ENCODE measurements at regions not wholly inside any gene's neighbourhood (a gene's known extent, or its start where the extent isn't known, plus 50 kb on each side); places are given as distances from the start of the nearest gene placed in this dataset.

GRCh38 chr2:120851116-120851773 is 115.6 kb downstream of the GLI2 start:
- intact Hi-C loops (cut with micrococcal nuclease; ENCODE audit: unreplicated experiment): no loop called here
- POLR2A ChIA-PET: no interaction called here
- DNase-seq (ENCODE audit: low spot score): no peak

GRCh38 chr2:120852200-120852815 is 116.6 kb downstream of the GLI2 start:
- no peak for FAIRE-seq
- CTCF ChIA-PET (ENCODE audit: low intra/inter-chr PET ratio, low total read pairs): no interaction called here

More at GRCh38 chr2:120851116-120851773, 115.6 kb downstream of the GLI2 start:
- CTCF ChIA-PET (ENCODE audit: low intra/inter-chr PET ratio, low total read pairs): no interaction called here
- WGBS (ENCODE audit: low lambda C conversion rate): 0% methylated on average over 2 of the region's 3 CpGs
- Histone ChIP-seq H3K4me3 (replicated peaks in 1 of 3; ENCODE audit: insufficient read depth in 1 of 3, low read depth in 2 of 3, low read length in 3 of 3) (no peak overlapping the region), H3K27me3 (ENCODE audit: control insufficient read depth in 1 of 2, insufficient read depth in 2 of 2, low read length in 2 of 2) (peaks cover 3 to 72% of the 10 kb centered on the region in 2 experiments; a peak in 4 of 5 replicates), H3K9ac (ENCODE audit: insufficient read depth, low read depth, low read length) (no peak overlapping the region), H3K9me3 (ENCODE audit: low read length) (no peaks in the 10 kb centered on the region), H3K79me2 (ENCODE audit: insufficient read depth, low read length) (no peaks in the 10 kb centered on the region), H3K4me2 (ENCODE audit: low read depth, low read length) (no peak overlapping the region), H3K27ac (ENCODE audit: extremely low read length, insufficient read depth, low read length) (no peak overlapping the region), H4K20me1 (ENCODE audit: insufficient read depth, low read length) (no peaks in the 10 kb centered on the region), H2AFZ (ENCODE audit: low read length) (no peak overlapping the region), H3K36me3 (replicated peaks in 1 of 2; ENCODE audit: control insufficient read depth in 1 of 2, insufficient read depth in 2 of 2, low read length in 2 of 2) (no peaks in the 10 kb centered on the region), H3K4me1 (ENCODE audit: insufficient read depth, low read length) (no peaks in the 10 kb centered on the region)
- TF ChIP-seq CCDC6 (CRISPR knock-in tag; IDR thresholded peaks at IDR 0.05): no peak
- TF ChIP-seq KAT7 (CRISPR knock-in tag; IDR thresholded peaks at IDR 0.05; ENCODE audit: borderline replicate concordance): no peak
- TF ChIP-seq ARID2 (CRISPR knock-in tag; IDR thresholded peaks at IDR 0.05; ENCODE audit: borderline replicate concordance): no peak
- no peak for TF ChIP-seq ZBTB2 (CRISPR knock-in tag; IDR thresholded peaks at IDR 0.05; ENCODE audit: low read depth)
- no TSS peak for BruUV-seq (replicated peaks)
- ATAC-seq: no peak
- FAIRE-seq: no peak
- in situ Hi-C loops (cut with HindIII; ENCODE audit: extremely low pct_ligation_motif_present, low pct_unique_long_range_greater_than_20kb): no loop called here

More at GRCh38 chr2:120852200-120852815, 116.6 kb downstream of the GLI2 start:
- no peaks in the 10 kb centered on the region for H3K9me3 ChIP-seq (ENCODE audit: low read length)
- no peaks in the 10 kb centered on the region for H3K36me3 ChIP-seq (replicated peaks in 1 of 2; ENCODE audit: control insufficient read depth in 1 of 2, insufficient read depth in 2 of 2, low read length in 2 of 2)
- TF ChIP-seq, protein P1, sequence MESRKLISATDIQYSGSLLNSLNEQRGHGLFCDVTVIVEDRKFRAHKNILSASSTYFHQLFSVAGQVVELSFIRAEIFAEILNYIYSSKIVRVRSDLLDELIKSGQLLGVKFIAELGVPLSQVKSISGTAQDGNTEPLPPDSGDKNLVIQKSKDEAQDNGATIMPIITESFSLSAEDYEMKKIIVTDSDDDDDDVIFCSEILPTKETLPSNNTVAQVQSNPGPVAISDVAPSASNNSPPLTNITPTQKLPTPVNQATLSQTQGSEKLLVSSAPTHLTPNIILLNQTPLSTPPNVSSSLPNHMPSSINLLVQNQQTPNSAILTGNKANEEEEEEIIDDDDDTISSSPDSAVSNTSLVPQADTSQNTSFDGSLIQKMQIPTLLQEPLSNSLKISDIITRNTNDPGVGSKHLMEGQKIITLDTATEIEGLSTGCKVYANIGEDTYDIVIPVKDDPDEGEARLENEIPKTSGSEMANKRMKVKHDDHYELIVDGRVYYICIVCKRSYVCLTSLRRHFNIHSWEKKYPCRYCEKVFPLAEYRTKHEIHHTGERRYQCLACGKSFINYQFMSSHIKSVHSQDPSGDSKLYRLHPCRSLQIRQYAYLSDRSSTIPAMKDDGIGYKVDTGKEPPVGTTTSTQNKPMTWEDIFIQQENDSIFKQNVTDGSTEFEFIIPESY (CRISPR knock-in tag; IDR thresholded peaks at IDR 0.05): no peak
- TF ChIP-seq NFIC (IDR thresholded peaks at IDR 0.05; ENCODE audit: low read length): no peak
- no peak for TF ChIP-seq GATAD2A (CRISPR knock-in tag; IDR thresholded peaks at IDR 0.05)
- no peak for TF ChIP-seq ZNF160 (CRISPR knock-in tag; IDR thresholded peaks at IDR 0.05)
- 40% methylated on average over 8 of the region's 12 CpGs for WGBS (ENCODE audit: low lambda C conversion rate)
- intact Hi-C loops (cut with micrococcal nuclease; ENCODE audit: unreplicated experiment): no loop called here
- no peaks in the 10 kb centered on the region for H3K79me2 ChIP-seq (ENCODE audit: insufficient read depth, low read length)
- H3K4me1 ChIP-seq (ENCODE audit: insufficient read depth, low read length): no peaks in the 10 kb centered on the region
- H2AFZ ChIP-seq (ENCODE audit: low read length): no peak overlapping the region
- no peaks in the 10 kb centered on the region for H4K20me1 ChIP-seq (ENCODE audit: insufficient read depth, low read length)
- H3K27ac ChIP-seq (ENCODE audit: extremely low read length, insufficient read depth, low read length): no peak overlapping the region
- peaks cover 3 to 71% of the 10 kb centered on the region in 2 experiments; a peak in 4 of 5 replicates for H3K27me3 ChIP-seq (ENCODE audit: control insufficient read depth in 1 of 2, insufficient read depth in 2 of 2, low read length in 2 of 2)
- H3K4me3 ChIP-seq (replicated peaks in 1 of 3; ENCODE audit: insufficient read depth in 1 of 3, low read depth in 2 of 3, low read length in 3 of 3): no peak overlapping the region
- DNase-seq (ENCODE audit: low spot score): no peak
- no peak for ATAC-seq
- in situ Hi-C loops (cut with HindIII; ENCODE audit: extremely low pct_ligation_motif_present, low pct_unique_long_range_greater_than_20kb): no loop called here
- no peak overlapping the region for H3K4me2 ChIP-seq (ENCODE audit: low read depth, low read length)
- H3K9ac ChIP-seq (ENCODE audit: insufficient read depth, low read depth, low read length): no peak overlapping the region
- POLR2A ChIA-PET: no interaction called here
- no TSS peak for BruUV-seq (replicated peaks)

All from HepG2 (cell line).